Neutrophil (primary cell): ENCODE measurements at regions not wholly inside any gene's neighbourhood (a gene's known extent, or its start where the extent isn't known, plus 50 kb on each side); places are given as distances from the start of the nearest gene placed in this dataset.

Source experiments
- H3K27ac ChIP-seq: fragments of 200-600 bp; sonication (generic); 2 replicates; pipeline ENCODE4 v1.5.1; 2016; ENCODE audit warnings: mild to moderate bottlenecking, moderate library complexity
- H3K27me3 ChIP-seq: fragments of 200-600 bp; sonication (generic); 2 replicates; pipeline ENCODE4 v1.6.0; 2016; ENCODE audit warnings: mild to moderate bottlenecking
- H3K36me3 ChIP-seq: fragments of 200-600 bp; sonication (generic); 2 replicates; pipeline ENCODE4 v1.5.1; 2017
- H3K4me1 ChIP-seq, 2 experiments: fragments of 200-600 bp in 1 of 2; sonication (generic) in 1 of 2; 1 replicate in 1 of 2; 2 replicates in 1 of 2; pipeline versions ENCODE4 v1.5.1 to v1.6.1; 2013 to 2016; ENCODE audit warnings: low read depth in 1 of 2, low read length in 1 of 2, mild to moderate bottlenecking in 1 of 2, moderate library complexity in 1 of 2; ENCODE audit not compliant: control insufficient read depth in 1 of 2, insufficient read depth in 1 of 2
- H3K4me3 ChIP-seq, 2 experiments: fragments of 200-600 bp in 1 of 2; sonication (generic) in 1 of 2; 1 replicate in 1 of 2; 2 replicates in 1 of 2; pipeline ENCODE4 v1.5.1; 2013 to 2016; ENCODE audit warnings: low read depth in 1 of 2, low read length in 1 of 2, mild to moderate bottlenecking in 1 of 2, moderate library complexity in 1 of 2
- H3K9me3 ChIP-seq: fragments of 200-600 bp; sonication (generic); 2 replicates; pipeline ENCODE4 v1.5.1; 2016
- CTCF ChIP-seq: fragments of 200-600 bp; sonication (generic); IDR thresholded peaks from 2 replicates; pipeline ENCODE4 v1.5.1; 2016; ENCODE audit warnings: antibody characterized with exemption

- no peak for TF ChIP-seq CTCF
- Histone ChIP-seq H3K36me3 (no peaks in the 10 kb centered on the region), H3K4me1 (no peaks in the 10 kb centered on the region), H3K4me3 (no peak overlapping the region), H3K9me3 (no peaks in the 10 kb centered on the region), H3K27ac (no peak overlapping the region), H3K27me3 (no peaks in the 10 kb centered on the region)
These were observed 500.0 kb downstream of the PLPP3 start for GRCh38 chr1:56079391-56079790.

GRCh38 chr1:56077206-56077605 lies 502.2 kb downstream of the PLPP3 start:
- Histone ChIP-seq H3K27ac (no peak overlapping the region), H3K36me3 (no peaks in the 10 kb centered on the region), H3K27me3 (no peaks in the 10 kb centered on the region), H3K4me3 (no peak overlapping the region), H3K9me3 (no peaks in the 10 kb centered on the region), H3K4me1 (no peaks in the 10 kb centered on the region)
- TF ChIP-seq CTCF: no peak

- Histone ChIP-seq H3K9me3 (no peaks in the 10 kb centered on the region), H3K4me1 (no peaks in the 10 kb centered on the region), H3K36me3 (no peaks in the 10 kb centered on the region), H3K4me3 (no peak overlapping the region), H3K27ac (no peak overlapping the region), H3K27me3 (no peaks in the 10 kb centered on the region)
- TF ChIP-seq CTCF: no peak
These were observed 505.2 kb downstream of the PLPP3 start for GRCh38 chr1:56074007-56074651.

- no peaks in the 10 kb centered on the region for H3K4me1 ChIP-seq
- no peak overlapping the region for H3K4me3 ChIP-seq
- no peaks in the 10 kb centered on the region for H3K9me3 ChIP-seq
- no peaks in the 10 kb centered on the region for H3K27me3 ChIP-seq
- no peaks in the 10 kb centered on the region for H3K36me3 ChIP-seq
- no peak for TF ChIP-seq CTCF
- no peak overlapping the region for H3K27ac ChIP-seq
These were observed 505.8 kb downstream of the PLPP3 start for GRCh38 chr1:56073614-56074006.

GRCh38 chr1:56073206-56073605 lies 506.2 kb downstream of the PLPP3 start:
- no peak for TF ChIP-seq CTCF
- Histone ChIP-seq H3K27ac (no peak overlapping the region), H3K9me3 (no peaks in the 10 kb centered on the region), H3K27me3 (no peaks in the 10 kb centered on the region), H3K36me3 (no peaks in the 10 kb centered on the region), H3K4me1 (no peaks in the 10 kb centered on the region), H3K4me3 (no peak overlapping the region)

- no peak for TF ChIP-seq CTCF
- H3K27ac ChIP-seq: no peak overlapping the region
- no peaks in the 10 kb centered on the region for H3K27me3 ChIP-seq
- no peaks in the 10 kb centered on the region for H3K9me3 ChIP-seq
- H3K36me3 ChIP-seq: no peaks in the 10 kb centered on the region
- no peaks in the 10 kb centered on the region for H3K4me1 ChIP-seq
- no peak overlapping the region for H3K4me3 ChIP-seq
These were observed 507.1 kb downstream of the PLPP3 start for GRCh38 chr1:56072310-56072709.
